WTC11 (cell line): ENCODE measurements at regions not wholly inside any gene's neighbourhood (a gene's known extent, or its start where the extent isn't known, plus 50 kb on each side); places are given as distances from the start of the nearest gene placed in this dataset.

Source experiments
- ATF2 ChIP-seq: sonication (generic); formaldehyde crosslinking; IDR thresholded peaks from 2 replicates; pipeline ENCODE4 v1.8.1; 2022; ENCODE audit warnings: low read depth, missing genetic modification reagents, borderline replicate concordance
- ATF3 ChIP-seq: sonication (generic); formaldehyde crosslinking; conservative IDR thresholded peaks from 2 replicates; pipeline ENCODE4 v1.8.1; 2022; ENCODE audit warnings: mild to moderate bottlenecking, missing genetic modification reagents
- CREB1 ChIP-seq: sonication (generic); formaldehyde crosslinking; IDR thresholded peaks from 2 replicates; pipeline ENCODE4 v1.8.0; 2023; ENCODE audit warnings: mild to moderate bottlenecking, missing genetic modification reagents
- CTCF ChIP-seq: fragments of 200-600 bp; IDR thresholded peaks from 2 replicates; pipeline ENCODE4 v1.8.0; 2022; ENCODE audit warnings: antibody characterized with exemption
- ETV6 ChIP-seq: sonication (generic); formaldehyde crosslinking; IDR thresholded peaks from 2 replicates; pipeline ENCODE4 v1.8.1; 2022; ENCODE audit warnings: mild to moderate bottlenecking, missing genetic modification reagents
- JUN ChIP-seq: sonication (generic); formaldehyde crosslinking; IDR thresholded peaks from 2 replicates; pipeline ENCODE4 v1.8.0; 2023; ENCODE audit warnings: mild to moderate bottlenecking, missing genetic modification reagents
- MLX ChIP-seq: sonication (generic); formaldehyde crosslinking; IDR thresholded peaks from 2 replicates; pipeline ENCODE4 v1.8.1; 2023; ENCODE audit warnings: mild to moderate bottlenecking, missing genetic modification reagents, moderate library complexity
- PREB ChIP-seq: sonication (generic); formaldehyde crosslinking; IDR thresholded peaks from 2 replicates; pipeline ENCODE4 v1.8.1; 2022; ENCODE audit warnings: mild to moderate bottlenecking, missing genetic modification reagents, moderate library complexity, borderline replicate concordance
- SMAD4 ChIP-seq: sonication (generic); formaldehyde crosslinking; IDR thresholded peaks from 2 replicates; pipeline ENCODE4 v1.8.0; 2022; ENCODE audit warnings: mild to moderate bottlenecking, missing genetic modification reagents
- SP1 ChIP-seq: sonication (generic); formaldehyde crosslinking; conservative IDR thresholded peaks from 2 replicates; pipeline ENCODE4 v1.8.1; 2022; ENCODE audit warnings: missing genetic modification reagents
- ZNF121 ChIP-seq: sonication (generic); formaldehyde crosslinking; IDR thresholded peaks from 2 replicates; pipeline ENCODE4 v1.8.0; 2023; ENCODE audit warnings: missing genetic modification reagents
- ZNF263 ChIP-seq: sonication (generic); formaldehyde crosslinking; IDR thresholded peaks from 2 replicates; pipeline ENCODE4 v1.8.1; 2022; ENCODE audit warnings: low read depth, mild to moderate bottlenecking, moderate library complexity, missing genetic modification reagents

GRCh38 chr5:39759701-39760100, 334.9 kb upstream of the DAB2 start:
- no peak for TF ChIP-seq ETV6
- no peak for TF ChIP-seq CREB1 (CRISPR knock-in tag)
- TF ChIP-seq CTCF, result no peak
- TF ChIP-seq ATF3 (CRISPR knock-in tag), result no peak
- TF ChIP-seq SMAD4 (CRISPR knock-in tag), result no peak
- TF ChIP-seq PREB (CRISPR knock-in tag), result no peak
- TF ChIP-seq ZNF121 (CRISPR knock-in tag), result no peak
- TF ChIP-seq JUN (CRISPR knock-in tag), result no peak
- no peak for TF ChIP-seq ATF2 (CRISPR knock-in tag)
- TF ChIP-seq SP1 (CRISPR knock-in tag), result no peak
- TF ChIP-seq MLX, result no peak
- no peak for TF ChIP-seq ZNF263 (CRISPR knock-in tag)
